Stimulated activated naive B cell treated with anti-CD40 and anti-IgM and Interleukin-4, amounts not matched to agents 10 μg/mL and 1 μg/mL and 100 μg/mL, for 72 hours (primary cell): ENCODE measurements at regions not wholly inside any gene's neighbourhood (a gene's known extent, or its start where the extent isn't known, plus 50 kb on each side); places are given as distances from the start of the nearest gene placed in this dataset.
"Not testable (repeated sequence)": the region's sequence is repeated elsewhere in the genome, so short reads cannot be mapped to it uniquely, and the experiment has no call there.

Source experiments
- ATAC-seq, 2 donors: fragments of 150-1000 bp; cut with Tn5 transposase; replicated peaks; 2 replicates each; pipeline ENCODE4 v1.10.0; 2021; ENCODE audit warnings: moderate library complexity in 1 of 2
- DNase-seq: peaks from one replicate; pipeline ENCODE4 v3.0.0; 2021
- H3K27ac Mint-ChIP-seq: one replicate; pipeline ENCODE4 v1.8.0; 2022; ENCODE audit warnings: mild to moderate bottlenecking, mixed read lengths
- H3K27me3 Mint-ChIP-seq, 2 donors: one replicate each; pipeline ENCODE4 v1.8.0; 2022; ENCODE audit warnings: mixed read lengths in 2 of 2
- H3K36me3 Mint-ChIP-seq, 2 donors: one replicate each; pipeline ENCODE4 v1.8.0; 2022; ENCODE audit warnings: mixed read lengths in 2 of 2, mild to moderate bottlenecking in 1 of 2
- H3K4me1 Mint-ChIP-seq, 2 donors: one replicate each; pipeline ENCODE4 v1.8.0; 2022; ENCODE audit warnings: mixed read lengths in 2 of 2, mild to moderate bottlenecking in 1 of 2
- H3K4me3 Mint-ChIP-seq, 2 donors: one replicate each; pipeline ENCODE4 v1.8.0; 2022; ENCODE audit warnings: mild to moderate bottlenecking in 2 of 2, mixed read lengths in 2 of 2, moderate library complexity in 1 of 2
- H3K9me3 Mint-ChIP-seq, 2 donors: one replicate each; pipeline ENCODE4 v1.8.0; 2022; ENCODE audit warnings: mixed read lengths in 2 of 2, mild to moderate bottlenecking in 1 of 2

DNA sequence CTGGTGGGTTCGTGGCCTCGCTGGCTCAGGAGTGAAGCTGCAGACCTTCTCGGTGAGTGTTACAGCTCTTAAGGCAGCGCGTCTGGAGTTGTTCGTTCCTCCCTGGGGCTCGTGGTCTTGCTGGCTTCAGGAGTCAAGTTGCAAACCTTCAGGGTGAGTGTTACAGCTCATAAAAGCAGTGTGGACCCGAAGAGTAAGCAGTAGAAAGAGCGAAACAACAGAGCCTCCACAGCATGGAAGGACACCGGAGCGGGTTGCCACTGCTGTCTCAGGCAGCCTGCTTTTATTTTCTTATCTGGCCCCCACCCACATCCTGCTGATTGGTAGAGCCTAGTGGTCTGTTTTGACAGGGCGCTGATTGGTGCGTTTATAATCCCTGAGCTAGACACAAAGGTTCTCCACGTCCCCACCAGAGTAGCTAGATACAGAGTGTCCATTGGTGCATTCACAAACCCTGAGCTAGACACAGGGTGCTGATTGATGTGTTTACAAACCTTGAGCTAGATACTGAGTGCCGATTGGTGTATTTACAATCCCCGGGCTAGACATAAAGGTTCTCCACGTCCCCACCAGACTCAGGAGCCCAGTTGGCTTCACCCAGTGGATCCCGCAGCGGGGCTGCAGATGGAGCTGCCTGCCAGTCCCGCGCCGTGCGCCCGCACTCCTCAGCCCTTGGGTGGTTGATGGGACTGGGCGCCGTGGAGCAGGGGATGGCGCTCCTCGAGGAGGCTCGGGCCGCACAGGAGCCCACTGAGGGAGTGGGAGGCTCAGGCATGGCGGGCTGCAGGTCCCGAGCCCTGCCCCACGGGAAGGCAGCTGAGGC, 111.9 kb downstream of the ZNF330 start:
- not testable (repeated sequence) for H3K4me1 Mint-ChIP-seq, H3K9me3 Mint-ChIP-seq, H3K27ac Mint-ChIP-seq, ATAC-seq, DNase-seq, H3K36me3 Mint-ChIP-seq
- Mint-ChIP-seq H3K4me3 (peak overlapping the region; percentile 62 to 82), H3K27me3 (peaks cover 23 to 50% of the 10 kb centered on the region in 2 donors)

DNA sequence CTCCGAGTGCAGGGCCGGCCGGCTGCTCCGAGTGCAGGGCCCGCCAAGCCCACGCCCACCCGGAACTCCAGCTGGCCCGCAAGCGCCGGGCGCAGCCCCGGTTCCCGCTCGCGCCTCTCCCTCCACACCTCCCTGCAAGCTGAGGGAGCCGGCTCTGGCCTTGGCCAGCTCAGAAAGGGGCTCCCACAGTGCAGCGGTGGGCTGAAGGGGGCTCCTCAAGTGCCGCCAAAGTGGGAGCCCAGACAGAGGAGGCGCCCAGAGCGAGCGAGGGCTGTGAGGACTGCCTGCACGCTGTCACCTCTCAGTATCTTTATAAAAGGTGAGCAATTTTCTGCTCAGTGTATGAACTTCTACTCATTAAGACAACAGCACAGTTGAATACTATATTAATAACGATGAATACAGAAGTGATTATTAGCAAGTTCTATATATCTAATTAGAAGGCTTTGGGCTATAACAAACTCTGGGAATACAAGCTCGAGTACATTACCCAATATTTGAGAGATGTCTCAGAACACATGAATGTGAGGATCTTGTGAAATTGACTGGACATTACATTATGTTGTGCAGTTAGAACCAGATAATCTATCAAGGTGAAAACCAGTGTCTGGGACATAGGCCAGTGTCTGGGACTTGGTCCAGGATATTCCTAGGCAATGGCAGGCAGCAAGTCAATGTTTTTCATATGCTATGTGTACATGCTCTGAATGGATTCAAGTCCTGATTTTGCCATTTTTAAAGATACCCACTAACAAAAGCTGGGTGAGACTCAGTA, 112.9 kb downstream of the ZNF330 start:
- peak overlapping the region; percentile 75 to 80 for H3K4me3 Mint-ChIP-seq
- DNase-seq, H3K9me3 Mint-ChIP-seq, H3K36me3 Mint-ChIP-seq, H3K4me1 Mint-ChIP-seq, ATAC-seq, H3K27ac Mint-ChIP-seq: not testable (repeated sequence)
- peaks cover 19 to 50% of the 10 kb centered on the region in 2 donors for H3K27me3 Mint-ChIP-seq

DNA sequence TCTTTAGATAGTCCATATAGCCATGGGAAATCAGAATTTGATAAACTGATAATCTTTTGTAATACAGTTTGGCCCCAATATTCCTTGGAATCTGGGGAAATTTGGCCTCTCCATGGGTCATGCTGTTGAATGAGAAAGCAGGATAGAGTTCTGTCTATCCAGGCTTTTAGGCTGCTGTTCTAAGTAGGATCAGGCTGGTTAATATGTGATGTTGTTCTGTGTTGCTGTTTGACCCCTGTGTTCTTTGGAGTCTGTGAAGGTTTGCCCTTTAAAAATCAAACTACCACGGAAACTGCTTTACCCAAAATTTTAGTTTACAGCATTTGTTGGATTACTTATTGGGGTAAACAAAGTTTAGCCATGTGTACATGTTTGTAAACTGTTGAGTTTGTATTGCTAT, 114.5 kb downstream of the ZNF330 start:
- Mint-ChIP-seq H3K9me3 (no peaks in the 10 kb centered on the region), H3K4me3 (no peak overlapping the region), H3K27me3 (peaks cover 23 to 44% of the 10 kb centered on the region in 2 donors), H3K36me3 (no peaks in the 10 kb centered on the region), H3K4me1 (peaks cover 3 to 4% of the 10 kb centered on the region in 2 donors), H3K27ac (no peak overlapping the region)
- ATAC-seq (no peak), DNase-seq (no peak)

DNA sequence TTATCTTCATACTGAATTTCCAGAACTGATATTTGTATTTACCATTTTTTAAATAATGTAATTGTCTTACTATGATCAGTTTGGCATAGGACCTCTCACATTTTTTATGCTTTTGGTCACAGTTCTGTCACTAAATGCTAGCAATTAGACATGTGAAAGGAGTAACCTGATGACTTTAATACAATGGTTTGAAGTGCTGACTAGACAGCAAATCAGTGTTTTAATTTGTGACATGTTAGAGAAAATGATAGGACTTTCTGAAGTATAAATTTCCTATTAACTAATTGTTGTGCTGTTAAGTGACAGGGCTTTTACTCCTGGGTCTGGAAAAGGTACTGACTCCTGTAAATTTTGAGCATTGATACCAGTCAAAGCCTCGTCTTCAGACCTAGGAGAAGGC, 117.5 kb downstream of the ZNF330 start:
- peaks cover 9 to 39% of the 10 kb centered on the region in 2 donors for H3K27me3 Mint-ChIP-seq
- no peaks in the 10 kb centered on the region for H3K4me1 Mint-ChIP-seq
- H3K27ac Mint-ChIP-seq = no peak overlapping the region
- no peak overlapping the region for H3K4me3 Mint-ChIP-seq
- ATAC-seq = no peak
- no peak for DNase-seq
- H3K9me3 Mint-ChIP-seq = no peaks in the 10 kb centered on the region
- no peaks in the 10 kb centered on the region for H3K36me3 Mint-ChIP-seq

DNA sequence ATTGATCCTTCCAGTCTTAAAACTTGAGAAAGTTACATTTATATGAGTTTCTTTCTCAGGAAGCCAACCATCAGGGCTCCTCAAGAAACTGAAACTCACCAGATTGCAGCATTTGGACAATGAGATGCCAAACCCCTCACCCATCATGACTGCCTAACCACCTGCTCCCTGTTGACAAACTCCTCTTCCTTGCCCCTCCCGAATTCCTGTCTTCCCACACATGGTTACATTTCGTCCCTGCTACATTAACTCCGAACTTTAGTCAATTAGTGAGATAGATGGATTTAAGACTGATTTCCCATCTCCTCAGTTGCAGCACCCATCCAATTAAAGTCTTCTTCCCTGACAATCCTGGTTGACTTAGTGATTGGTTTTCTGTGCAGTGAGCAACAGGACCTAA, 118.7 kb downstream of the ZNF330 start:
- Mint-ChIP-seq H3K27ac (no peak overlapping the region), H3K27me3 (peaks cover 11 to 36% of the 10 kb centered on the region in 2 donors), H3K4me1 (no peaks in the 10 kb centered on the region), H3K36me3 (no peaks in the 10 kb centered on the region), H3K4me3 (no peak overlapping the region), H3K9me3 (no peaks in the 10 kb centered on the region)
- ATAC-seq (no peak), DNase-seq (no peak)

DNA sequence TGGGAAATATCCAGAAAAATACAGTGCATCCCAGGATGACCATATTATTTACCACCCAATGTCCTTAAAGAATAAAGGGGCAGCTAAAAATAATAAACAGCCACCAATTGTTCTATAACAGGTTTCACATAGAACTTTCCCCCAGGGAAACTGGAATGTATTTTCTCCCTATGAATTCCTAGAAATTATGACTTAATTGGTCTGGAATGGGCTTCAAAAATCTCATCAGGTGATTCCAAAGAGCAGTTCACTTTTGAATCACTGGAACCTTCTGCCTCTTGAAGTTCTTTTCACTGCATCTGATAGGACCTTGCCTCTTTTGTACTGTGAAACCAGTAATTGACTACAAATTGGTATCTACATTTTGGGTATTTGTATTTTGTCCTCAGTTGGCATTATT, 119.3 kb downstream of the ZNF330 start:
- H3K4me3 Mint-ChIP-seq = no peak overlapping the region
- DNase-seq = no peak
- no peak for ATAC-seq
- no peaks in the 10 kb centered on the region for H3K9me3 Mint-ChIP-seq
- H3K4me1 Mint-ChIP-seq = no peaks in the 10 kb centered on the region
- H3K27me3 Mint-ChIP-seq = peaks cover 11 to 36% of the 10 kb centered on the region in 2 donors
- no peak overlapping the region for H3K27ac Mint-ChIP-seq
- H3K36me3 Mint-ChIP-seq = no peaks in the 10 kb centered on the region

DNA sequence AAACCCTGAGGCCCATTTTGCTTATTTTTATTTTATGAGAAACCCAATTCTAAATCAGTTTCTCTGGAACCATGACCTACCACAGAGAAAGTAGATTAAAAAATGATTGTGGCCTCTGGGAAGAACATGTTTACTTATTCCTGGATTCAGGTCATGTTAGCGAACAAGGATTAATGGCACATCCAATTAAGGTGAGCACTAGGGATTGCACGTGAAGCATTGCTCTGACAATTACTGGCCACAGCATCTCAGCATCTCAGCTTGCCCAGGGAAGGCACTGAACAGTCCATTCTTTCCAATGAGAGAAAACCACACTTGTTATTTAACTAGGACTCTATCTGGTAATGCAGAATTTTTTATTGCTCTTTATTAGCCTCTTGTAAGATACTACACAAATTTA, 119.8 kb downstream of the ZNF330 start:
- Mint-ChIP-seq H3K9me3 (no peaks in the 10 kb centered on the region), H3K27me3 (peaks cover 11 to 36% of the 10 kb centered on the region in 2 donors), H3K36me3 (no peaks in the 10 kb centered on the region), H3K27ac (no peak overlapping the region), H3K4me1 (no peaks in the 10 kb centered on the region), H3K4me3 (no peak overlapping the region)
- ATAC-seq (no peak), DNase-seq (no peak)

DNA sequence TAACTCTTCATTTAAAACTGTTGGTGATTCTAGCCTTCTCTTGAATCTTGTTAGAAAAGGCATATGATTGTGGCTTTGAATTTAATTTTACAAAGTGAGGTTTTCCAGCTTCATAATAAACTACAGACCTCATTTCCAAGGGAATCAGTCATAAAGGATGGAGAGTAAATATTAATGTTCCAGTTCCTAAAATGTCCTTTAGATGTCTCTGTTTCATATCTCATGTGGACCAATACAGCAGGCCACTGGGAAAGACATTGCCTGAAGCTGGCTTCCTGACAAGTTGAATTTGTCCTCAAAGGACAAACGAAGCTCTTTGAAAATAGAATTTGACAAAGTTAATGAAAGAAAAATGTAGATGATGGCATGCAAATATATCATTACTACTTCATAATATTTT, 125.4 kb downstream of the ZNF330 start:
- peaks cover 3 to 23% of the 10 kb centered on the region in 2 donors for H3K27me3 Mint-ChIP-seq
- ATAC-seq (peak in 1 of 2 donors; percentile 46), DNase-seq (no peak)
- H3K4me3 Mint-ChIP-seq = no peak overlapping the region
- H3K27ac Mint-ChIP-seq = no peak overlapping the region
- no peaks in the 10 kb centered on the region for H3K36me3 Mint-ChIP-seq
- H3K9me3 Mint-ChIP-seq = no peaks in the 10 kb centered on the region
- peaks cover 6 to 15% of the 10 kb centered on the region in 2 donors for H3K4me1 Mint-ChIP-seq

DNA sequence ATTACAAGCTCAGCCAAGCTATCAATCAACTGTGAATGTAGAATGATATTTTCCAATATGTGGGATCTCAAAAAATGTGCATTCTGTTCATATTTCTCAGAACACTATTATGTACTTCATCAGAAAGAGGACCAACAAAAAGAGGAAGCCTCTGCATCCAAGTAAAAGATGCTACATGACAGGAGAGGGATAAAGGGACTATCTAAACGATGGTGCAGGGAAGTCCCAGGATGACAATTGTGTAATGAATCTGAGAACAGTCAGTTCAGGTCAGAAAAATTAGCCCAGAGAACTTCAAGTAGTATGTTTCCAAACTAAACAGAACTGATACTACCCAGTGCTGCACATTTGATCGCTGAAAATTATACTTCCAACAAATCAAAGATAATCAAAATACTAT, 127.0 kb downstream of the ZNF330 start:
- ATAC-seq = no peak
- Mint-ChIP-seq H3K4me3 (no peak overlapping the region), H3K27ac (no peak overlapping the region), H3K4me1 (peaks cover 8 to 18% of the 10 kb centered on the region in 2 donors), H3K36me3 (no peaks in the 10 kb centered on the region), H3K9me3 (no peaks in the 10 kb centered on the region), H3K27me3 (peaks cover 3 to 10% of the 10 kb centered on the region in 2 donors)
- no peak for DNase-seq

DNA sequence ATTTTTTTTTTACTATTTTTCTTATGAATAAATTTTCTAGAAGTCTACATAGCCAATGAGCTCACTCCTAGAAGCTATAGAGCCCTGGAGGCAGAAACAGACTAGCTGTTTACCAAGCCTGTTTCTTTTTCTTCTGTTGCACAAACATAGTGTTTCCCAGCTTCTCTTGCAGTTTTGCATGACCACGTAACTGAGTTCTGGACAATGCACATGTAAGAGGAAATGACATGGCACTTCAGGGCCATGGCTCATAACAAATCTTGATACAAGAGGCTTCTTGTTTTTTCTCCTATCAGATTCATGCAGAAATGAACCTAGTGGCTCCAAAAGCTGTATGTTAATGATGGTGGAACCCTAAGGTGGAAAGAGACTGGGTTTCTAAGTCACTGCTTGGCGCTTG, 127.4 kb downstream of the ZNF330 start:
- ATAC-seq (peak in 1 of 2 donors; percentile 43), DNase-seq (no peak)
- Mint-ChIP-seq H3K27me3 (peaks cover 3 to 7% of the 10 kb centered on the region in 2 donors), H3K36me3 (no peaks in the 10 kb centered on the region), H3K4me1 (peaks cover 8 to 22% of the 10 kb centered on the region in 2 donors), H3K4me3 (no peak overlapping the region), H3K27ac (no peak overlapping the region), H3K9me3 (no peaks in the 10 kb centered on the region)

DNA sequence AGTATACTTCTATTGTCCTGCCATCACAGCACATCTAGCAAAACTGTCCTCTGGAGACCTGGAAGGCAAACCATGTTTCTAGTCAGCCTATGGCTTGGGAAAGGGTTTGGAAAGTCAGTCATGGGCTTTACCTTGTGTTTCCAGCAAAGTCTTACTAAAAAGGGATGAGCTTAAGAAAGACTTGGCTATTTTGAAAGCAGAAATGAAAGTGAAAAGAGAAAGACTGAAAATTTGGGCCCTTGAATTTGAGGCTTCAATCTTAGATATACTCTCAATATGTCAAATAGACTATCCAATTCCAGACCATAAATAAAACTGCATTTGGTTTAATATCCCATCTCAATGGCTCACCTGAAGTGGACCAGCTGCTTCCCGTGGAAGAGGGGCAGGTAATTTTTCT, 127.9 kb downstream of the ZNF330 start:
- Mint-ChIP-seq H3K36me3 (no peaks in the 10 kb centered on the region), H3K9me3 (no peaks in the 10 kb centered on the region), H3K27ac (no peak overlapping the region), H3K4me1 (peaks cover 8 to 23% of the 10 kb centered on the region in 2 donors), H3K27me3 (peaks cover 0 to 2% of the 10 kb centered on the region in 2 donors), H3K4me3 (no peak overlapping the region)
- DNase-seq = no peak
- no peak for ATAC-seq

DNA sequence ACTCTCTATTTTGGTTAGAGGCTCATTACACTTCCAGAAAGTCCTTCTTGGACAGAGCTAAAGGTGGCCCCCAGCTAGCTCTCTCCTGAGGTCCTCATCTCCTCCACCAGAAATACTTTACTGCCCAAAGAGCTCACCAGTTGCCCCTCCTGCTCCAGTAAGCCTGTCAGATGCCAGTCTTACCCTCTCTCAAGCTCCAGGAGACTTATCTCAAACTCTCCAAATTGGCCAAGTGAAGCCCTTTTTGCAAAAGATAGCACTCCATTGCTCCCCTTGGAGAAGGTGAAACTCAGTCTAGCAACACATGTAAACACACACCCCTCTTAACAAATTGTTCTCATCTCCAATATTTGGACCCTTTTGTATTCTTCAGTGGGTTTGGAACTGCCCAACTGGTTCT, 128.5 kb downstream of the ZNF330 start:
- no peak for DNase-seq
- Mint-ChIP-seq H3K9me3 (peaks cover 0 to 2% of the 10 kb centered on the region in 2 donors), H3K4me1 (peaks cover 8 to 23% of the 10 kb centered on the region in 2 donors), H3K4me3 (no peak overlapping the region), H3K27me3 (no peaks in the 10 kb centered on the region), H3K36me3 (no peaks in the 10 kb centered on the region), H3K27ac (no peak overlapping the region)
- no peak for ATAC-seq

DNA sequence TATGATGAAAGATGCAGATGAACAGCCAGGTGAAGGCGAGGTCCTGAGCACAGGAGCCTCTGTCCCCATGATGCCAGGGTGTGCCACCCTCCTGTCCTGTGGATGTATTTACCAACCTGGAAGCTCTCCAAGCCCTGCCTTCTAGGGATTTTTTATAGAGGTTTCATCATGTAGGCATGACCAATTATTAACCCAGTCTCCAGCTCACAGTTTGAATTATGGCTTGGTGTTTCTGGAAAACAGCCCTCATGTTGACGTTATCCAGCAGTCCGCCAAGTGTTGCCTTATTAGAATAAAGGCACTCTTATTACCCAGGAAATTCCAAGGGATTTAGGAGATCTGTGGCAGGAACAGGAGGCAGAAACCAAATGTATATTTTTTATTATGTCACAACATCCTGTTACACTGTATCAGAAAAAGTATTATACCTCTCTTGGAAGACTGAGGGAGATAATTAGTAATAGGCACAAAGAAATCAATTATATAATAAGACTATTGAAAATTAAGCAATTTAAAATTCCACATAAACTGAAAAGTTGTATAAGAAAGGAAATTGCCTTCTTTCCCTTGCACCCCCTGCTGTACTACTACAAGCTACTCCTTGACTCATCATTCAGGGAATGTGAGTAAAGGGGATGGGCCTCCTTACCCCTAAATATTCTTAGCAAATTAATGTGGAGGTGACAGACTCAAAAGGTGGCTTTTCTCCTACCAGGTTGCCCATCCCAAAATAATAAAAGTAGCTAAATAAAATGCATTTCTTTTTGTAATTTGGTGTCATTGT, 129.6 kb downstream of the ZNF330 start:
- Mint-ChIP-seq H3K27ac (no peak overlapping the region), H3K36me3 (no peaks in the 10 kb centered on the region), H3K4me1 (peaks cover 8 to 23% of the 10 kb centered on the region in 2 donors), H3K27me3 (no peaks in the 10 kb centered on the region), H3K9me3 (peaks cover 0 to 3% of the 10 kb centered on the region in 2 donors), H3K4me3 (no peak overlapping the region)
- ATAC-seq = no peak
- DNase-seq = no peak

DNA sequence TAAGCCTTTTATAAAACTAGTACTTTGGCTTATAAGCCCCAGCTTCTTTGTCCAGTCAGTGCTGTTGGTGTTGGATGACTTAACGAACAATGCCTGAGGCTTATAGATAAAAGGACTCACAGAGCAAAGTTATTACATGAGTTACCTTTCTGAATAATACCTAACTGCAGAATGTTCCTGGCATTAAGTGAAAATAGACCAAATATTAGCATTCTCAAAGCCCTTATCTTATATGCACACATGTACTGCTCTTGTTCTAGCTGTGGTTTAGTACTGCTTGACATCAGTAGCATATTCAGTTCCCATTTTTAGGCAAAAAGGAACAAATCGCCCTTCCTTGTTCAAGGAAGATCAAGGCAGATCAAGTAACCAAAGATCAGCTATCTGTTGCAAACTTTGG, 131.6 kb downstream of the ZNF330 start:
- Mint-ChIP-seq H3K9me3 (peaks cover 0 to 3% of the 10 kb centered on the region in 2 donors), H3K27ac (no peak overlapping the region), H3K36me3 (no peaks in the 10 kb centered on the region), H3K4me3 (no peak overlapping the region), H3K27me3 (no peaks in the 10 kb centered on the region), H3K4me1 (peaks cover 10 to 23% of the 10 kb centered on the region in 2 donors)
- DNase-seq (no peak), ATAC-seq (no peak)
